PC-3 (cell line): ENCODE measurements at regions not wholly inside any gene's neighbourhood (a gene's known extent, or its start where the extent isn't known, plus 50 kb on each side); places are given as distances from the start of the nearest gene placed in this dataset.

Experiments used
- ATAC-seq: fragments of 200-7000 bp; cut with Tn5 transposase; 2 replicates; pipeline ENCODE4 v1.9.1; 2020; ENCODE audit warnings: mild to moderate bottlenecking, moderate library complexity
- BruUV-seq: library from RNA; stranded (reverse); fragments of 400-500 nt; replicated peaks from 2 replicates; lab custom pipeline; 2021; lab: Mats Ljungman, UMichigan
- CTCF ChIA-PET: fragments of 300-600 bp; sonication (Branson Sonifier 250); formaldehyde crosslinking; loops from one replicate; lab custom pipeline; 2022; ENCODE audit warnings: antibody characterized with exemption; lab: Charles Lee
- POLR2A ChIA-PET: fragments of 300-600 bp; sonication (Branson Sonifier 250); formaldehyde crosslinking; loops from one replicate; lab custom pipeline; 2022; ENCODE audit warnings: antibody characterized with exemption; ENCODE audit not compliant: unreplicated experiment; lab: Charles Lee
- DNase-seq: peaks from one replicate; pipeline ENCODE4 v3.0.0-alpha.2; 2015
- H2AFZ ChIP-seq: fragments of 300-600 bp; sonication (generic); 2 replicates; pipeline ENCODE4 v1.6.0; 2016; ENCODE audit warnings: antibody characterized with exemption, low read length
- H3F3A ChIP-seq: fragments of 300-600 bp; sonication (generic); one replicate; pipeline ENCODE4 v1.6.0; 2017; ENCODE audit warnings: antibody characterized with exemption, low read length, control low read depth, mild to moderate bottlenecking; ENCODE audit not compliant: unreplicated experiment
- H3K27ac ChIP-seq: fragments of 300-600 bp; sonication (generic); 2 replicates; pipeline ENCODE4 v1.5.1; 2016; ENCODE audit warnings: mild to moderate bottlenecking, low read length
- H3K27me3 ChIP-seq: fragments of 300-600 bp; sonication (generic); 2 replicates; pipeline ENCODE4 v1.6.1; 2016; ENCODE audit warnings: low read length, mixed read lengths
- H3K36me3 ChIP-seq: fragments of 300-600 bp; sonication (generic); 2 replicates; pipeline ENCODE4 v1.6.1; 2016; ENCODE audit warnings: low read depth, mixed run types, low read length, mixed read lengths
- H3K4me1 ChIP-seq: fragments of 300-600 bp; sonication (generic); 2 replicates; pipeline ENCODE4 v1.5.1; 2016; ENCODE audit warnings: low read length; ENCODE audit not compliant: insufficient read depth
- H3K4me2 ChIP-seq: fragments of 300-600 bp; sonication (generic); 2 replicates; pipeline ENCODE4 v1.6.0; 2016; ENCODE audit warnings: low read length
- H3K4me3 ChIP-seq: fragments of 300-600 bp; sonication (generic); 2 replicates; pipeline ENCODE4 v1.5.1; 2016; ENCODE audit warnings: mild to moderate bottlenecking, low read length, mixed read lengths
- H3K79me2 ChIP-seq: fragments of 300-600 bp; sonication (generic); 2 replicates; pipeline ENCODE4 v1.6.1; 2017; ENCODE audit warnings: low read length, mixed read lengths
- H3K9ac ChIP-seq: fragments of 300-600 bp; sonication (generic); 2 replicates; pipeline ENCODE4 v1.6.0; 2016; ENCODE audit warnings: mild to moderate bottlenecking, low read length
- H3K9me2 ChIP-seq: fragments of 300-600 bp; sonication (generic); replicated peaks from 2 replicates; pipeline ENCODE4 v1.6.1; 2016; ENCODE audit warnings: mixed run types, low read length, mixed read lengths
- H3K9me3 ChIP-seq: fragments of 300-600 bp; sonication (generic); 2 replicates; pipeline ENCODE4 v1.6.1; 2016; ENCODE audit warnings: low read length, mixed read lengths
- H4K20me1 ChIP-seq: fragments of 300-600 bp; sonication (generic); 2 replicates; pipeline ENCODE4 v1.6.1; 2016; ENCODE audit warnings: low read length, mixed read lengths
- CTCF ChIP-seq: fragments of 300-600 bp; sonication (generic); conservative IDR thresholded peaks from 2 replicates; pipeline ENCODE4 v1.5.1; 2017; ENCODE audit warnings: antibody characterized with exemption, low read depth, mild to moderate bottlenecking, low read length
- EZH2 ChIP-seq: fragments of 300-600 bp; sonication (generic); IDR thresholded peaks from one replicate; pipeline ENCODE4 v1.6.1; 2017; ENCODE audit warnings: antibody characterized with exemption, mild to moderate bottlenecking, low read length; ENCODE audit not compliant: unreplicated experiment
- EZH2phosphoT487 ChIP-seq: fragments of 300-600 bp; sonication (generic); IDR thresholded peaks from 2 replicates; pipeline ENCODE4 v1.6.1; 2018; ENCODE audit warnings: mild to moderate bottlenecking, antibody characterized with exemption, low read length, borderline replicate concordance
- intact Hi-C: fragments of 100-400 bp; cut with micrococcal nuclease; formaldehyde crosslinking; loops from 2 replicates; pipeline ENCODE4 v1.9.0; 2023

- H3K4me1 ChIP-seq, result no peaks in the 10 kb centered on the region
- H2AFZ ChIP-seq, result no peak overlapping the region
- ATAC-seq, result no peak
- H4K20me1 ChIP-seq, result no peaks in the 10 kb centered on the region
- intact Hi-C loops, result no loop called here
- H3K36me3 ChIP-seq, result no peaks in the 10 kb centered on the region
- H3K4me2 ChIP-seq, result no peak overlapping the region
- H3K79me2 ChIP-seq, result no peaks in the 10 kb centered on the region
- no peak overlapping the region for H3K27ac ChIP-seq
- no peaks in the 10 kb centered on the region for H3K27me3 ChIP-seq
- no peaks in the 10 kb centered on the region for H3F3A ChIP-seq
- ChIA-PET POLR2A (no interaction called here), CTCF (no interaction called here)
- no TSS peak for BruUV-seq
- no peak overlapping the region for H3K4me3 ChIP-seq
- no peaks in the 10 kb centered on the region for H3K9me3 ChIP-seq
- no peaks in the 10 kb centered on the region for H3K9me2 ChIP-seq
- H3K9ac ChIP-seq, result no peak overlapping the region
- DNase-seq, result no peak
- TF ChIP-seq EZH2phosphoT487, result no peak
Measured at GRCh38 chr3:34131091-34131490, 332.7 kb downstream of the PDCD6IP start.

- Histone ChIP-seq H3K4me2 (no peak overlapping the region), H3K4me1 (no peaks in the 10 kb centered on the region), H3K9me3 (no peaks in the 10 kb centered on the region), H3K27me3 (no peaks in the 10 kb centered on the region), H3K9me2 (no peaks in the 10 kb centered on the region), H2AFZ (no peak overlapping the region), H3K79me2 (no peaks in the 10 kb centered on the region), H4K20me1 (no peaks in the 10 kb centered on the region), H3K4me3 (no peak overlapping the region), H3F3A (no peaks in the 10 kb centered on the region), H3K27ac (no peak overlapping the region), H3K9ac (no peak overlapping the region), H3K36me3 (no peaks in the 10 kb centered on the region)
- BruUV-seq, result no TSS peak
- DNase-seq, result no peak
- CTCF ChIA-PET, result no interaction called here
- TF ChIP-seq EZH2 (no peak), EZH2phosphoT487 (no peak), CTCF (no peak)
- POLR2A ChIA-PET, result no interaction called here
- no peak for ATAC-seq
- intact Hi-C loops, result no loop called here
Measured at GRCh38 chr3:34132069-34132692, 333.8 kb downstream of the PDCD6IP start.

- Histone ChIP-seq H3K27me3 (no peaks in the 10 kb centered on the region), H3K27ac (no peak overlapping the region), H3F3A (no peaks in the 10 kb centered on the region), H3K9me2 (no peaks in the 10 kb centered on the region), H3K79me2 (no peaks in the 10 kb centered on the region), H4K20me1 (no peaks in the 10 kb centered on the region), H3K9ac (no peak overlapping the region), H3K36me3 (no peaks in the 10 kb centered on the region), H3K4me1 (no peaks in the 10 kb centered on the region), H3K9me3 (no peaks in the 10 kb centered on the region), H3K4me3 (no peak overlapping the region), H2AFZ (no peak overlapping the region), H3K4me2 (no peak overlapping the region)
- BruUV-seq, result no TSS peak
- TF ChIP-seq EZH2, result no peak
- TF ChIP-seq CTCF, result no peak
- TF ChIP-seq EZH2phosphoT487, result no peak
- intact Hi-C loops, result no loop called here
- POLR2A ChIA-PET, result no interaction called here
- CTCF ChIA-PET, result no interaction called here
- no peak for ATAC-seq
- DNase-seq, result no peak
Measured at GRCh38 chr3:34139566-34139965, 341.1 kb downstream of the PDCD6IP start.
